ENCODE measurements at regions not wholly inside any gene's neighbourhood (a gene's known extent, or its start where the extent isn't known, plus 50 kb on each side); places are given as distances from the start of the nearest gene placed in this dataset.
"Not testable (repeated sequence)": the region's sequence is repeated elsewhere in the genome, so short reads cannot be mapped to it uniquely, and the experiment has no call there.

DNA sequence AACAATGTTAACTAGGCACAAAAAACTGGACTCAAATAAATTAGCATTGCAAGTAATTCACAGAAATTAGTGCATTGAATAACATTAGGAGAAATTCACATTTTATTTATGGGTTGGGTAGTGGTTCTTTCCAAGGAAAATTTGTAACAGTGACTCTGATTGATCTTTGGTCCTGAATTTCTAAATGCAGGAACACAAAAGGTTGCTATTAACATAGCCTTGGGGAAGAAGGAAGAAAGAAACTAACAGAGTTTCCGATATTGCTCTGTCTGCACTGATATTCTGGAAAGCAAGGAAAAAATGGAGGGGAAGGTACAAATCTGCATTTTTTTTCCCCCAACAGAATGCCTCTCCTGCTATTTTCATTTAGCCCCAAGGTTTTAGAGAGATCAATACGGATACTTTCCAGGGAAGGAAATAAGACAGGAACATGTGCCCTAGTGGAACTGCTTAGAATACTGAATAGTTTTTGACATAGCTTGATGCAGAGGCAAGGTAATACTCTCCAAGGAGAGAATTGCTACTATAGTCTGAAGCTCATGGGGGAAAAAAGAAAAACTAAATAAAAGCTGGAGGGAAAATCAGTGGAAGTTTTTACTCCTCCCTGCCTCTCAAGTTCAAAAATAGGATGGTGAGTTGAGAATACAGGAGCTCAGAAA lies 490.1 kb downstream of the RAPGEF2 start:
- Mint-ChIP-seq H3K9me3 (peaks cover 0 to 5% (median 5%) of the 10 kb centered on the region in 3 donors), H3K4me3 (no peak overlapping the region), H3K4me1 (no peaks in the 10 kb centered on the region), H3K36me3 (no peaks in the 10 kb centered on the region), H3K27ac (no peak overlapping the region), H3K27me3 (no peaks in the 10 kb centered on the region)

DNA sequence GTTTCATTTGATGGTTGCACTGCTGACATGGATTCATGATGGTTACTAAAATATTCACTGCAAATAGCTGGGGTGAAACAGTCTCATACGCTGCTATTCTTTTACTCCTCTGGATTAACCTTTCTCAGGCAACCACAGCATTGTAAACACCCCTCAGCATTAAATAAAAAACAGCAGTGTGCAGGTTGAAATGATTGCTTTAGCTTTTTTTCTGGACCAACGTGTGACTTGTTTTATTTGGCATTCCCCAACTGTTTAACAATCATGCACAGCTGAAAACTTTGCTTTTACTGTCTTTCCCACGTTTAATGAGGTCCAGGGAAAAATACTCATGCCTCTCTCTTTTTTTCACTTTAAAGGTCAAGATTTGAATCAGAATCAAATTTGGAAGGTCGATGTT lies 490.8 kb downstream of the RAPGEF2 start:
- Mint-ChIP-seq H3K9me3 (peaks cover 0 to 5% (median 4%) of the 10 kb centered on the region in 3 donors), H3K4me3 (no peak overlapping the region), H3K27ac (no peak overlapping the region), H3K27me3 (no peaks in the 10 kb centered on the region), H3K4me1 (no peaks in the 10 kb centered on the region), H3K36me3 (no peaks in the 10 kb centered on the region)

DNA sequence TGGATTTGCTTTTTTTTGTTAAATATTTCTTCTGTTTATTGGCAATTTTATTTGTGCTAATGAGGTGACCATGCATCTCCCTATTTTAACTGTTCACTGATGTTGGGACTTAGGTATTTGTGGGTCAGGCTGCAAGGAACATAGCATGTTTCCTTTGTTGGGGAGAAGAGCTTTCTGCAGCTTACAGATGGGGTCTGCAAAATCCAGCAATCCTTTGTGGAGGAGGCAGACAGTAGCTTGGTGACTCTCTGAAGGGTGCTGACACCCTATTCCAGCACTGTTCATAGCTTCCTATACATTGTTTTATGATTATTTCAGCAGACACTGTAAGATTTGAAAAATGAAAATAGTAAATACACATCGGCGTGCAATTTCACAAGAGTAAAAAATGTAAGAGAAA lies 491.7 kb downstream of the RAPGEF2 start:
- Mint-ChIP-seq H3K4me1 (no peaks in the 10 kb centered on the region), H3K27me3 (no peaks in the 10 kb centered on the region), H3K9me3 (peaks cover 0 to 5% (median 4%) of the 10 kb centered on the region in 3 donors), H3K4me3 (no peak overlapping the region), H3K27ac (no peak overlapping the region), H3K36me3 (no peaks in the 10 kb centered on the region)

DNA sequence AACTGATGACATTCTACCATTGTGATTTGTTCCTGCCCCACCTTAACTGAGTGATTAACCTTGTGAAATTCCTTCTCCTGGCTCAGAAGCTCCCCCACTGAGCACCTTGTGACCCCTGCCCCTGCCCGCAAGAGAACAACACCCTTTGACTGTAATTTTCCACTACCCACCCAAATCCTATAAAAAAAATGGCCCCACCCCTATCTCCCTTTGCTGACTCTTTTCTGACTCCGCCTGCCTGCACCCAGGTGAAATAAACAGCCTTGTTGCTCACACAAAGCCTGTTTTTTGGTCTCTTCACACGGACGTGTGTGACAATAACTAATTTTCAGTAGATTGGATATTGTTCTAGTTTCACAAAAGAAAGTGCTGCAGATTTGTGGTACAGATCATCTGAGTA lies 492.2 kb downstream of the RAPGEF2 start:
- not testable (repeated sequence) for H3K27me3 Mint-ChIP-seq, H3K36me3 Mint-ChIP-seq, H3K4me3 Mint-ChIP-seq, H3K9me3 Mint-ChIP-seq, H3K4me1 Mint-ChIP-seq, H3K27ac Mint-ChIP-seq

DNA sequence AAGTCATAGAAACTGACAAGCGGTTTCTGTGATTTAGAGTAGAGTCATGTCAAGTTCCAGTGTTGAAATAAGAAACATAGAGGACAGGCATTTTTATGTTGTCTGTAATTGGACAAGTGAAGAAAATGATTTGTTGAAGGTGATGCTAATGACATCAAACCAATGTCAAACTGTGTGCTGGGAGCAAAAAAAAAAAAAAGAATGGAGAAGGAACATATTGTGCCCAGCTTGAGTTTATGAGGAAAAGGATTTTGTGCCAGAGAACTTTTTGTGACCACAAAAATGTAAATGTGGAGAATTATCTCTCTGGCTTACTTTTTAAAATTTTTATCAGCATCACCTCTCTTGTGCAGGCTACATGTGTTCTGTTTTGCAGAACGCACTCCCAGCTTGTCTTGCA lies 495.7 kb downstream of the RAPGEF2 start:
- H3K4me1 Mint-ChIP-seq: no peaks in the 10 kb centered on the region
- peaks cover 0 to 5% (median 0%) of the 10 kb centered on the region in 3 donors for H3K9me3 Mint-ChIP-seq
- H3K4me3 Mint-ChIP-seq: no peak overlapping the region
- H3K36me3 Mint-ChIP-seq: no peaks in the 10 kb centered on the region
- H3K27ac Mint-ChIP-seq: no peak overlapping the region
- no peaks in the 10 kb centered on the region for H3K27me3 Mint-ChIP-seq

DNA sequence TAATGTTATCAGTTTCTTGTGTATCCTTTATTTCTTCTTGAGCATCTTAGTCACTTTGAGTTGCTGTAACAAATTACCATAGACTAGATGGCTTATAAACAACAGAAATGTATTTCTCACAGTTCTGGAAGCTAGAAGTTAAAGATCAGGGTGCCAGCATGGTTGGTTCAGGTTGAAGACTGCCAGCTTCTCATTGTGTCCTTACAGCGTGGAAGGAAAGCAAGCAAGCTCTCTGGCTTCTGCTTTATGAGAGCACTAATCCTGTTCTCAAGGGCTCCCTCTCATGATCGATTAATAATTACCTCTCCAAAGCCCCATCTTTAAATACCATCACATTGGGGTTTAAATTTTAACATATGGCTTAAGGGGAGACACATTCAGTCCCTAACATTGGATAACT lies 497.2 kb downstream of the RAPGEF2 start:
- Mint-ChIP-seq H3K27me3 (no peaks in the 10 kb centered on the region), H3K27ac (no peak overlapping the region), H3K4me1 (no peaks in the 10 kb centered on the region), H3K36me3 (no peaks in the 10 kb centered on the region), H3K4me3 (no peak overlapping the region), H3K9me3 (peaks cover 0 to 5% (median 3%) of the 10 kb centered on the region in 3 donors)

DNA sequence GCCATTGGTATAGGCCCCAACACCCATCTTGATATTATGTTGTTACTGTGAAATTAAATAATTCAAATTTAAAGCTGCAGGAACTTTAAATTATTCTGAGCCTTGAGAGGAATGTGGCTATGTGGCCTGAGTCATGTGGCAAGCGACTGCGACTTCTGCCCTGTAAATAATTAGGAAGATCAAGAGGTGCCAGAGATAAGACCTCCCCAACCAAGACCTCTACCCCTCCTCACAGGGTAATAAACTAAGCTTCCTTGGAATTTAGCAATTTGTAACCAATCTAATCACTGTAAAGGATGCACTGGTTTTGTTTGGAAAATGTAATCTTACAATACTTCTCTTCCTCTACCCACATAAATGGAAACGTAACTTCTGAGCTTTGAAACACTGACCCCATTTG lies 501.9 kb downstream of the RAPGEF2 start:
- Mint-ChIP-seq H3K27ac (no peak overlapping the region), H3K27me3 (no peaks in the 10 kb centered on the region)

DNA sequence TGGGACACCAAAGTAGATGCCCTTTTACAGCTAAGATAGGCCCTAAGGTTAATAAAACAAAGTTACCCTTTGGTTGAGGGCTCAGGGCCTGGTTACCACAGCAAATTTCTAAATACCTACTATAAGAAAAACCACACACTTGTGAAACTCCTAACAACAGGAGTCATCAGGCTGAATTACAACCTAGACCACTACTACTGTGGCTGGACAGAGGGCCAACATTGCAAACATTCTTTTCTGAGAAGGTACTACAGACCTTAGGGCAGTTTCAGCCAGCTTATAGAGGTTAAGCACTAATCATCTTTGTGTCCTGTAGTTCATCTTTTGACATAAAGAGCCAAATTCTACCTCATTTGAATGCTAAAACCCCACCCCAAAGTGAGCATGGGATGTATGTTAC lies 504.0 kb downstream of the RAPGEF2 start:
- Mint-ChIP-seq H3K27ac (no peak overlapping the region), H3K9me3 (peaks cover under 1 to 6% (median 4%) of the 10 kb centered on the region in 3 donors)

More for the DNA sequence above, 501.9 kb downstream of the RAPGEF2 start:
- peaks cover 0 to 6% (median 4%) of the 10 kb centered on the region in 3 donors for H3K9me3 Mint-ChIP-seq
- no peak overlapping the region for H3K4me3 Mint-ChIP-seq
- H3K36me3 Mint-ChIP-seq: no peaks in the 10 kb centered on the region
- no peaks in the 10 kb centered on the region for H3K4me1 Mint-ChIP-seq

DNA sequence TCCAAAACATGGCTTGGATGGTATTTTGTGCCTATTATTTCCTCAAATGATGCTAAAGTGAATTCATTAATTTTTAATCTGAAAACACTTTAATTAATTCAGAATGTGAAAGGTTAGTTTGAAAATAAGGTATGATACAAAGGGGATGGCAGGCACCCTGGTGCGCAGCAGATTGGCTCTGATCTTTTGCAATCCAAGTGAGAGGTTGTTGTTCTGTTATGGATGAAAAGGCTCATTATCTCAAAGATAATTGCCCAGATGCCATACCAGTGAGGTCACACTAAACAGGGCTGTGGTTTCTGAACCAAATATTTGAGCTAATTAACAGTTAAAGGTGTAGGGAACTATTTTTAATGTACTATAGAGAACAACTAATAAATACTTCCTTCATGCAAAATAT lies 504.9 kb downstream of the RAPGEF2 start:
- Mint-ChIP-seq H3K4me3 (no peak overlapping the region), H3K9me3 (peaks cover 4 to 6% (median 4%) of the 10 kb centered on the region in 3 donors), H3K27ac (no peak overlapping the region), H3K4me1 (no peaks in the 10 kb centered on the region), H3K27me3 (no peaks in the 10 kb centered on the region), H3K36me3 (no peaks in the 10 kb centered on the region)

More for the DNA sequence above, 504.0 kb downstream of the RAPGEF2 start:
- H3K4me3 Mint-ChIP-seq: no peak overlapping the region
- no peaks in the 10 kb centered on the region for H3K27me3 Mint-ChIP-seq
- no peaks in the 10 kb centered on the region for H3K4me1 Mint-ChIP-seq
- no peaks in the 10 kb centered on the region for H3K36me3 Mint-ChIP-seq

DNA sequence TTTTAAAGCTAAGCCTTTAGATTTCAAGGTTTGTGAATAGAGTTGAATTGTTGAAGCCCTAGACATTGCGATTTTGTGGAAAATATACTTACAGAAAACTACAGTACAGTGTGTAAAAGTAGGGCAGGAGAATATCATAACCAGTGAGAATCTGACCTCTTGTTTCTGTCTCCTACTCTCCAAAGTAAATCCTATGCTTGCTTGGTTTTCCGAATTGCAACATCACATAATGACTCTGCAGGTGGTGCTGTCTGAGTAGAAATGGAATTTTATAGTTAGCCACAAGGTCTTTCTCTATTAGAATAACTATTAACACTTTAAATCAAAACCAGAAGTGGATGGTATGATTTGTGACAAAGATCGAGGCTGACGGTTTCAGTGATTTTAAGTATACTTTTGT lies 505.6 kb downstream of the RAPGEF2 start:
- no peaks in the 10 kb centered on the region for H3K4me1 Mint-ChIP-seq
- no peak overlapping the region for H3K27ac Mint-ChIP-seq
- peaks cover 4 to 6% (median 4%) of the 10 kb centered on the region in 3 donors for H3K9me3 Mint-ChIP-seq
- H3K36me3 Mint-ChIP-seq: no peaks in the 10 kb centered on the region
- H3K27me3 Mint-ChIP-seq: no peaks in the 10 kb centered on the region
- no peak overlapping the region for H3K4me3 Mint-ChIP-seq

DNA sequence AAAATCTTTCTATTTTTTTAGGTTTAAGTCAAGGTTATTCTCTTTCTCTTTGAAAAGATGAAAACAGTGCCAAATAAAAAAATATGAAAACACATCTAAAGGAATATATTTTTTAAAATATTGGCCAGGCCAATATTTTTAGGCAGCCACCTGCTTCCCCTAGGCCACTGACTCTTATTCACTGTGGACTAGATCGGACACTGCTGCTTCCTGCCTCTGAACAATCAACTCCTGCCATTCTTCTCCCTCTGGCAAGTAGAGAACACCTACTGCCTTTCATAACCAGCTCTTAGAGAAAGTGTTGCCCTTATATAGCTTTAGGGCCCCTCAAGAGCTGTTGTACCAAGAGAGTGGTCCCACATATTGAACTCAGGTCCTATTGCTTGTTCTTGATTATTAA lies 529.2 kb downstream of the RAPGEF2 start:
- Mint-ChIP-seq H3K27ac (no peak overlapping the region), H3K27me3 (no peaks in the 10 kb centered on the region), H3K4me3 (no peak overlapping the region), H3K36me3 (no peaks in the 10 kb centered on the region), H3K9me3 (peaks cover 0 to 3% (median 0%) of the 10 kb centered on the region in 3 donors), H3K4me1 (no peaks in the 10 kb centered on the region)

DNA sequence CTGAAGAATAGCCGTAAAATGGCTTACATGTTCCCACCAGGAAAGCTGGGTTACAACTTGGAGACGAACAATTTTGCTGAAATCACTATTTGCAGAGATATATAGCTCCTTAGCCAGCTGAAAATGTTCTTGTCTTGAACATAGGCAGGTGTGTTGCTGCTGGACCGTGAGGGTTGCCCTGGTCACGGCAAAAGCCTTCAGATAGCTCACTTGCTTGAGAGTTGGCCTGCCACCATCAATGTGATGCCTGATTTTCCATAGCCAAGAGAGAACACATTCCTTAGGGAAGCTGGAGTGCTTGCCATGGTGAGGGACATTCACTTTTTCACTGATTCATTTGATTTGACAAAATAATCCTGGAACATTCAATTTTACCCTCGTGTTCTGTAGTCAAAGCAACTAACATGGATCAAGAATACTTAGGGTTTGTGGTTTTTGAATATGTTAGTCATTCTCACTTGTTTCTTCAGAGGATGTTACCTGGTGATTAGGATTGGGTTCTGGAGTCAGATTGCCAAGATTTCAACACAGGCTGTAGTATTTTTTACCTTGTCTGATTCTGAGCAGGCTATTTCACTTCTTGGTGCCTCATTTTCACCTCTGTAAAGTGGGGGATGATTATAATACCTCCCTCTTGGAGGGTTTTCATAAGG lies 536.9 kb downstream of the RAPGEF2 start:
- H3K4me3 Mint-ChIP-seq: no peak overlapping the region
- H3K27me3 Mint-ChIP-seq: no peaks in the 10 kb centered on the region
- no peaks in the 10 kb centered on the region for H3K4me1 Mint-ChIP-seq
- H3K9me3 Mint-ChIP-seq: peaks cover 2 to 13% (median 7%) of the 10 kb centered on the region in 3 donors
- no peak overlapping the region for H3K27ac Mint-ChIP-seq
- no peaks in the 10 kb centered on the region for H3K36me3 Mint-ChIP-seq

DNA sequence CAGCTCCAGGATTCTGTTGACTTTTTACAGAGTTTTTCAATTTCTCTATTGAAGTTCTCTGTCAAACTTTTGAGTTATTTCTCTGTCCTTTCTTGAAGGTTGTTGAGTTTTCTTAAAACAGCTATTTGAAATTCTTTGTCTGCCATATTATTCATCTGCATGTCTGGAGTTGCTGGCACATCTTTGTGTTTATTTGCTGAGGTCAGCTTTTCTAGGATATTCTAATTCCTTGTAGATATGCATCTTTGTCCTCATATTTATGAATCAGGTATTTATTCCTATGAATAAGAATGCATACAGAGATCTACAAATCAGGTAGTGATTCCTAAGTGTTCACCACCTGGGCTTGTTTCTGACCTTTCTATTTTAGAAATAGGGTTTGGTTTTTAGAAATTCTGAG lies 546.4 kb downstream of the RAPGEF2 start:
- no peak overlapping the region for H3K27ac Mint-ChIP-seq
- H3K27me3 Mint-ChIP-seq: no peaks in the 10 kb centered on the region
- peaks cover 3 to 9% (median 8%) of the 10 kb centered on the region in 3 donors for H3K9me3 Mint-ChIP-seq
- no peaks in the 10 kb centered on the region for H3K36me3 Mint-ChIP-seq
- H3K4me3 Mint-ChIP-seq: no peak overlapping the region
- no peaks in the 10 kb centered on the region for H3K4me1 Mint-ChIP-seq

DNA sequence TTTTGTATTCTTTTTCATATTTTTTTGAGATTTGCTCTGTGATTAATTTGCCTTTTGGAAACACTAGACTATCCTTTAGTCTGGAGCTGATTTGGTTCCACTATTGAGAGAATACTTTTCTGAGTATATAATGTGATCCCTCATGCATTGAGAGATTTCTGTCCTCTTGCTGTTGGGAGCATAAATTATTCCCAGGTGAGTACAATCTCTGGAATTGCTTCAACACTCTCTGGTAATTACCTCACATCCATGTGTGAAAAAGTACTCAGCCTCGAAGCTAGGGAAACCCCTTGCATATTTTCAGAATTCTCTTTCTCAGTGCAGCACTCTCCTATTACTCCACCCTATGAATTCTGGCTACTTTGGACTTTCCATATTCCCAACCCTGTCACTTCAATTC lies 550.0 kb downstream of the RAPGEF2 start:
- Mint-ChIP-seq H3K27ac (no peak overlapping the region), H3K4me1 (no peaks in the 10 kb centered on the region), H3K4me3 (no peak overlapping the region), H3K36me3 (no peaks in the 10 kb centered on the region), H3K9me3 (peaks cover 7 to 9% (median 8%) of the 10 kb centered on the region in 3 donors), H3K27me3 (no peaks in the 10 kb centered on the region)

DNA sequence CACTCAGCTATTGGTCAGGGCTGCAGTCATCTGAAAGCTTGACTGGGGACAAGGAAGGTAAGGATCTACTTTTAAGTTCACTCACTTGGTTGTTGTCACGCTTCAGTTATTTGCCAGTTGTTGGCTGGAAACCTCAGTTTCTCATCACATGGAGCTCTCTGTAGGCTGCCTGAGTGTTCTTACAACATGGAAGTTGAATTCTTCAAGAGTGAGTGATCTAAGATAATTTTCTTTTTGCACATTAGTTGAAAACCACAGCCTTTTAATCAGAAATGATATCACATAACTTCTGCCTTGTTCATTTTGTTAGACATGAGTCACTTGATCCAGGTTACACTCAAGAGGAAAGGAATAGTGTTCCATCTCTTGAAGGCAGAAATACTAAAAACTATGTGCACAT lies 552.7 kb downstream of the RAPGEF2 start:
- Mint-ChIP-seq H3K4me1 (no peaks in the 10 kb centered on the region), H3K36me3 (no peaks in the 10 kb centered on the region), H3K27me3 (no peaks in the 10 kb centered on the region), H3K4me3 (no peak overlapping the region), H3K9me3 (peaks cover 3 to 6% (median 6%) of the 10 kb centered on the region in 3 donors), H3K27ac (no peak overlapping the region)

DNA sequence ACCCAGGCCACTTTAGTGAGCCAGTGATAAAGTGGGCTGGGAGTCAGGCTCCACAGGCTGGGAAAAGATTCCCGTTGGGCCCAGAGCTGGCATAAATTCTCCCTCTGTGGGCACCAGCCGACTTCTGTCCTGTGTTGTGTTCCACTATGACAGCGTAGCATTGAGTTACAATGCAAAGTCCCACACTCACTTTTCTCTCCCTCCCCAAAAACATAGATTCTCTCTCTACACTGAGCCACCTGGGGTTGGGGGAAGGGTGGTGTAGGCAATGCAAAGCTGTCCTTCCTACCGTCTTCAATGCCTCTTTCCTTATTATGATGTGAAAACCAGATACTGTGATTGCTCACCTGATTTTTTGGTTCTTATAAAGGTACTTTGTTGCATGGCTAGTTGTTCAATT lies 566.2 kb downstream of the RAPGEF2 start:
- Mint-ChIP-seq H3K9me3 (peaks cover 0 to 16% (median 4%) of the 10 kb centered on the region in 3 donors), H3K36me3 (no peaks in the 10 kb centered on the region)

More for the DNA sequence above, 566.2 kb downstream of the RAPGEF2 start:
- Mint-ChIP-seq H3K4me1 (no peaks in the 10 kb centered on the region), H3K4me3 (no peak overlapping the region), H3K27ac (no peak overlapping the region), H3K27me3 (no peaks in the 10 kb centered on the region)

Data from IgD-negative memory B cell (primary cell).